ENCODE measurements at regions not wholly inside any gene's neighbourhood (a gene's known extent, or its start where the extent isn't known, plus 50 kb on each side); places are given as distances from the start of the nearest gene placed in this dataset.

- H3K4me3 ChIP-seq (ENCODE audit: low read depth in 1 of 2, low read length in 1 of 2): no peak overlapping the region
- H3K36me3 ChIP-seq: no peaks in the 10 kb centered on the region
- no peaks in the 10 kb centered on the region for H3K27me3 ChIP-seq
- no peak overlapping the region for H3K27ac ChIP-seq
- no peaks in the 10 kb centered on the region for H3K9me3 ChIP-seq
- no peak for TF ChIP-seq CTCF (IDR thresholded peaks at IDR 0.05)
- H3K4me1 ChIP-seq (ENCODE audit: control insufficient read depth in 1 of 2, insufficient read depth in 1 of 2, low read depth in 1 of 2, low read length in 1 of 2): no peaks in the 10 kb centered on the region
Measured at GRCh38 chr2:195466427-195466826, 190.6 kb upstream of the SLC39A10 start.

GRCh38 chr2:195461010-195461409, 196.0 kb upstream of the SLC39A10 start:
- Histone ChIP-seq H3K4me1 (ENCODE audit: control insufficient read depth in 1 of 2, insufficient read depth in 1 of 2, low read depth in 1 of 2, low read length in 1 of 2) (no peaks in the 10 kb centered on the region), H3K36me3 (no peaks in the 10 kb centered on the region), H3K27ac (no peak overlapping the region), H3K4me3 (ENCODE audit: low read depth in 1 of 2, low read length in 1 of 2) (no peak overlapping the region), H3K27me3 (no peaks in the 10 kb centered on the region), H3K9me3 (no peaks in the 10 kb centered on the region)
- no peak for TF ChIP-seq CTCF (IDR thresholded peaks at IDR 0.05)

- Histone ChIP-seq H3K4me1 (ENCODE audit: control insufficient read depth in 1 of 2, insufficient read depth in 1 of 2, low read depth in 1 of 2, low read length in 1 of 2) (no peaks in the 10 kb centered on the region), H3K27ac (no peak overlapping the region), H3K27me3 (no peaks in the 10 kb centered on the region), H3K4me3 (ENCODE audit: low read depth in 1 of 2, low read length in 1 of 2) (no peak overlapping the region), H3K36me3 (no peaks in the 10 kb centered on the region), H3K9me3 (no peaks in the 10 kb centered on the region)
- TF ChIP-seq CTCF (IDR thresholded peaks at IDR 0.05): no peak
Measured at GRCh38 chr2:195458936-195459335, 198.1 kb upstream of the SLC39A10 start.

GRCh38 chr2:195457873-195458272, 199.2 kb upstream of the SLC39A10 start:
- H3K4me1 ChIP-seq (ENCODE audit: control insufficient read depth in 1 of 2, insufficient read depth in 1 of 2, low read depth in 1 of 2, low read length in 1 of 2): no peaks in the 10 kb centered on the region
- no peaks in the 10 kb centered on the region for H3K27me3 ChIP-seq
- no peak overlapping the region for H3K4me3 ChIP-seq (ENCODE audit: low read depth in 1 of 2, low read length in 1 of 2)
- H3K36me3 ChIP-seq: no peaks in the 10 kb centered on the region
- H3K9me3 ChIP-seq: no peaks in the 10 kb centered on the region
- TF ChIP-seq CTCF (IDR thresholded peaks at IDR 0.05): no peak
- H3K27ac ChIP-seq: no peak overlapping the region

- H3K27me3 ChIP-seq: no peaks in the 10 kb centered on the region
- TF ChIP-seq CTCF (IDR thresholded peaks at IDR 0.05): no peak
- no peak overlapping the region for H3K4me3 ChIP-seq (ENCODE audit: low read depth in 1 of 2, low read length in 1 of 2)
- no peaks in the 10 kb centered on the region for H3K9me3 ChIP-seq
- H3K4me1 ChIP-seq (ENCODE audit: control insufficient read depth in 1 of 2, insufficient read depth in 1 of 2, low read depth in 1 of 2, low read length in 1 of 2): no peaks in the 10 kb centered on the region
- H3K27ac ChIP-seq: no peak overlapping the region
- H3K36me3 ChIP-seq: no peaks in the 10 kb centered on the region
Measured at GRCh38 chr2:195456771-195457170, 200.3 kb upstream of the SLC39A10 start.

GRCh38 chr2:195451160-195451559, 205.9 kb upstream of the SLC39A10 start:
- no peak for TF ChIP-seq CTCF (IDR thresholded peaks at IDR 0.05)
- H3K36me3 ChIP-seq: no peaks in the 10 kb centered on the region
- no peaks in the 10 kb centered on the region for H3K4me1 ChIP-seq (ENCODE audit: control insufficient read depth in 1 of 2, insufficient read depth in 1 of 2, low read depth in 1 of 2, low read length in 1 of 2)

More at GRCh38 chr2:195451160-195451559, 205.9 kb upstream of the SLC39A10 start:
- no peaks in the 10 kb centered on the region for H3K27me3 ChIP-seq
- no peak overlapping the region for H3K27ac ChIP-seq
- no peaks in the 10 kb centered on the region for H3K9me3 ChIP-seq
- no peak overlapping the region for H3K4me3 ChIP-seq (ENCODE audit: low read depth in 1 of 2, low read length in 1 of 2)
